NB4 (cell line): ENCODE measurements at regions not wholly inside any gene's neighbourhood (a gene's known extent, or its start where the extent isn't known, plus 50 kb on each side); places are given as distances from the start of the nearest gene placed in this dataset.

Experiments
- DNase-seq: peaks from one replicate; pipeline ENCODE4 v3.0.0; 2010; ENCODE audit warnings: low read depth
- H3K4me3 ChIP-seq: one replicate; pipeline ENCODE4 v1.5.1; 2011; ENCODE audit warnings: mild to moderate bottlenecking, low read depth, low read length, moderate library complexity
- CTCF ChIP-seq: IDR thresholded peaks from one replicate; pipeline ENCODE4 v1.5.1; 2012; ENCODE audit warnings: low read depth, low read length
- MAX ChIP-seq: IDR thresholded peaks from 2 replicates; pipeline ENCODE4 v1.6.1; 2011; ENCODE audit warnings: low read depth, low read length
- MYC ChIP-seq: IDR thresholded peaks from 2 replicates; pipeline ENCODE4 v1.6.1; 2011; ENCODE audit warnings: low read depth, low read length
- POLR2A ChIP-seq: IDR thresholded peaks from 2 replicates; pipeline ENCODE4 v1.6.1; 2011; ENCODE audit warnings: mild to moderate bottlenecking; ENCODE audit not compliant: insufficient read length; ENCODE audit errors: extremely low read depth

- no peak for DNase-seq
- no peak for TF ChIP-seq MYC
- no peak overlapping the region for H3K4me3 ChIP-seq
Observed at GRCh38 chr1:37393173-37394120, 80.9 kb upstream of the ZC3H12A start.

- no peak for DNase-seq
- TF ChIP-seq MAX (no peak), POLR2A (no peak), CTCF (no peak)
- no peak overlapping the region for H3K4me3 ChIP-seq
Observed at GRCh38 chr1:37394574-37395464, 79.6 kb upstream of the ZC3H12A start.

- TF ChIP-seq MYC: no peak
- no peak for TF ChIP-seq POLR2A
- TF ChIP-seq MAX: no peak
- TF ChIP-seq CTCF: no peak
- DNase-seq: no peak
- H3K4me3 ChIP-seq: no peak overlapping the region
Observed at GRCh38 chr1:37398096-37398495, 76.3 kb upstream of the ZC3H12A start.

GRCh38 chr1:37399205-37399604 lies 75.2 kb upstream of the ZC3H12A start:
- DNase-seq: no peak
- H3K4me3 ChIP-seq: no peak overlapping the region
- TF ChIP-seq CTCF (no peak), MYC (no peak), MAX (no peak), POLR2A (no peak)

- TF ChIP-seq POLR2A (no peak), MYC (no peak), CTCF (no peak), MAX (no peak)
- no peak overlapping the region for H3K4me3 ChIP-seq
- no peak for DNase-seq
Observed at GRCh38 chr1:37399830-37400464, 74.4 kb upstream of the ZC3H12A start.
